MCF 10A (cell line): ENCODE measurements at regions not wholly inside any gene's neighbourhood (a gene's known extent, or its start where the extent isn't known, plus 50 kb on each side); places are given as distances from the start of the nearest gene placed in this dataset.

Experiments
- BruUV-seq: library from RNA; stranded (reverse); fragments of 400-500 nt; replicated peaks from 2 replicates; lab custom pipeline; 2021; lab: Mats Ljungman, UMichigan
- CTCF ChIA-PET: fragments of 300-600 bp; sonication (Branson Sonifier 250); formaldehyde crosslinking; extraction: SDS; loops from one replicate; lab custom pipeline; 2021; ENCODE audit warnings: antibody characterized with exemption, inconsistent platforms; lab: Yijun Ruan, JAX
- POLR2A ChIA-PET: fragments of 300-600, 350-650 bp; sonication (Branson Sonifier 250); formaldehyde crosslinking; extraction: SDS; loops from one replicate; lab custom pipeline; 2020; ENCODE audit warnings: antibody characterized with exemption, inconsistent platforms; lab: Yijun Ruan, JAX
- DNase-seq: peaks from one replicate; pipeline ENCODE4 v3.0.0-alpha.2; 2018; ENCODE audit not compliant: unreplicated experiment
- H3K27ac Mint-ChIP-seq: one replicate; pipeline ENCODE4 v1.8.0; 2022; ENCODE audit warnings: mild to moderate bottlenecking, low read depth, mixed read lengths; ENCODE audit not compliant: unreplicated experiment
- H3K27me3 Mint-ChIP-seq: one replicate; pipeline ENCODE4 v1.8.0; 2022; ENCODE audit warnings: mixed read lengths; ENCODE audit not compliant: insufficient read depth, unreplicated experiment
- H3K36me3 Mint-ChIP-seq: one replicate; pipeline ENCODE4 v1.8.0; 2022; ENCODE audit warnings: mild to moderate bottlenecking, moderate library complexity, mixed read lengths; ENCODE audit not compliant: insufficient read depth, unreplicated experiment
- H3K4me1 Mint-ChIP-seq: one replicate; pipeline ENCODE4 v1.8.0; 2022; ENCODE audit warnings: mixed read lengths; ENCODE audit not compliant: insufficient read depth, unreplicated experiment
- H3K4me3 Mint-ChIP-seq: one replicate; pipeline ENCODE4 v1.8.0; 2022; ENCODE audit warnings: mild to moderate bottlenecking, moderate library complexity, mixed read lengths; ENCODE audit not compliant: unreplicated experiment
- H3K9me3 Mint-ChIP-seq: one replicate; pipeline ENCODE4 v1.8.0; 2022; ENCODE audit warnings: mixed read lengths; ENCODE audit not compliant: unreplicated experiment
- CTCF ChIP-seq: fragments of 200-600 bp; IDR thresholded peaks from one replicate; pipeline ENCODE4 v1.8.0; 2022; ENCODE audit warnings: antibody characterized with exemption, mild to moderate bottlenecking; ENCODE audit not compliant: unreplicated experiment
- intact Hi-C: fragments of 100-400 bp; cut with micrococcal nuclease; formaldehyde crosslinking; loops from 2 replicates; pipeline ENCODE4 v1.14.1; 2022

GRCh38 chr6:87847135-87847829 lies 145.2 kb upstream of the AKIRIN2 start:
- ChIA-PET POLR2A (no interaction called here), CTCF (no interaction called here)
- no peak for TF ChIP-seq CTCF
- intact Hi-C loops, result no loop called here
- no peak overlapping the region for H3K4me3 Mint-ChIP-seq
- no TSS peak for BruUV-seq
- no peaks in the 10 kb centered on the region for H3K36me3 Mint-ChIP-seq
- H3K9me3 Mint-ChIP-seq, result no peaks in the 10 kb centered on the region
- no peak for DNase-seq
- H3K4me1 Mint-ChIP-seq, result peaks cover 5% of the 10 kb centered on the region
- H3K27ac Mint-ChIP-seq, result no peak overlapping the region
- H3K27me3 Mint-ChIP-seq, result peaks cover 34% of the 10 kb centered on the region

- intact Hi-C loops, result no loop called here
- Mint-ChIP-seq H3K4me1 (peaks cover 5% of the 10 kb centered on the region), H3K36me3 (no peaks in the 10 kb centered on the region), H3K27ac (no peak overlapping the region), H3K9me3 (no peaks in the 10 kb centered on the region), H3K4me3 (no peak overlapping the region), H3K27me3 (peaks cover 34% of the 10 kb centered on the region)
- BruUV-seq, result no TSS peak
- ChIA-PET POLR2A (no interaction called here), CTCF (interaction anchor here (0.5 to 0.6 kb wide), 3 partner anchors 15 to 986 kb away, joined by 3 to 4 read pairs (median 3); no protein-coding TSS in a partner anchor)
- peak; percentile 38 for DNase-seq
- no peak for TF ChIP-seq CTCF
Observed at GRCh38 chr6:87846434-87846833, 144.4 kb upstream of the AKIRIN2 start.

- Mint-ChIP-seq H3K27me3 (peaks cover 30% of the 10 kb centered on the region), H3K36me3 (peaks cover 4% of the 10 kb centered on the region), H3K9me3 (peaks cover 7% of the 10 kb centered on the region), H3K4me1 (no peaks in the 10 kb centered on the region), H3K4me3 (no peak overlapping the region), H3K27ac (no peak overlapping the region)
- no peak for TF ChIP-seq CTCF
- intact Hi-C loops, result no loop called here
- CTCF ChIA-PET, result no interaction called here
- no TSS peak for BruUV-seq
- no peak for DNase-seq
- POLR2A ChIA-PET, result interaction anchor here (0.7 kb wide), 1 partner anchor 8 kb away, joined by 3 read pairs; no protein-coding TSS in a partner anchor
Observed at GRCh38 chr6:87840324-87840723, 138.3 kb upstream of the AKIRIN2 start.

- Mint-ChIP-seq H3K27me3 (peaks cover 30% of the 10 kb centered on the region), H3K4me1 (no peaks in the 10 kb centered on the region), H3K9me3 (peaks cover 7% of the 10 kb centered on the region), H3K36me3 (peaks cover 4% of the 10 kb centered on the region), H3K27ac (no peak overlapping the region), H3K4me3 (no peak overlapping the region)
- CTCF ChIA-PET, result interaction anchor here (0.6 kb wide), 1 partner anchor 936 kb away, joined by 3 read pairs; no protein-coding TSS in a partner anchor
- TF ChIP-seq CTCF, result no peak
- peak; percentile 6 for DNase-seq
- no TSS peak for BruUV-seq
- POLR2A ChIA-PET, result no interaction called here
- intact Hi-C loops, result no loop called here
Observed at GRCh38 chr6:87837876-87838275, 135.8 kb upstream of the AKIRIN2 start.
